Right atrium auricular region (tissue), 2 donors: ENCODE measurements at regions not wholly inside any gene's neighbourhood (a gene's known extent, or its start where the extent isn't known, plus 50 kb on each side); places are given as distances from the start of the nearest gene placed in this dataset.

Experiments used
- DNase-seq: peaks from one replicate; pipeline ENCODE4 v3.0.0-alpha.2; 2019; ENCODE audit warnings: low spot score
- H3K27ac ChIP-seq, 2 donors: fragments of 200-600 bp; sonication (generic); 1 replicate in 1 of 2; 2 replicates in 1 of 2; pipeline ENCODE4 v1.5.1; 2016 to 2019
- H3K27me3 ChIP-seq, 2 donors: fragments of 200-600 bp; sonication (generic); one replicate each; pipeline versions ENCODE4 v1.5.1 to v1.6.0; 2017 to 2019
- H3K36me3 ChIP-seq: fragments of 200-600 bp; sonication (generic); one replicate; pipeline ENCODE4 v1.5.1; 2016
- H3K4me1 ChIP-seq, 2 donors: fragments of 200-600 bp; sonication (generic); one replicate each; pipeline versions ENCODE4 v1.5.1 to v1.6.0; 2017 to 2019
- H3K4me3 ChIP-seq, 2 donors: fragments of 200-600 bp; sonication (generic); 1 replicate in 1 of 2; 2 replicates in 1 of 2; pipeline ENCODE4 v1.5.1; 2017 to 2019; ENCODE audit warnings: mild to moderate bottlenecking in 1 of 2, moderate library complexity in 1 of 2
- H3K9me3 ChIP-seq, 2 donors: fragments of 200-600 bp; sonication (generic); one replicate each; pipeline ENCODE4 v1.5.1; 2019
- TF ChIP-seq, protein P1 (sequence below), 2 donors: fragments of 200-600 bp; sonication (generic); IDR thresholded peaks; one replicate each; pipeline ENCODE4 v1.5.1; 2019; ENCODE audit warnings: antibody characterized with exemption in 2 of 2

DNA sequence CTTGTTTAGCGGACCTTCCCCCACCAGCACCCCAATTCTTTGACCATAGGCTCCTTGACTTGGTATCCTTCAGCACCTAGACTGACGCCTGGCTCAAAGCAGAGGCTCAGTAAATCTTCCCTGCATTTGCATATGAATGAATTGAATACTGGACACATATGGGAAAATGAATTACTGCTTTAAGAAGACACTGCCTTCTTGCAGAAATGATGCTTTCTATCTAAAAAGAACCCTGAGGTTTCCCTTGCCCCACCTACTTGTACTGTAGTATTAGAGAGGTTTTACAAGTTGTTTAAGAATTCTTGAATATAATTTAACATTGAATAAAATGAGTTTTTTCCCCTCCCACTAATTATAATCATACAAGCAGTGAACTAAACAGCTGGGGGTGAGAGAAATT, 190.7 kb downstream of the SAMD5 start:
- no peaks in the 10 kb centered on the region for H3K9me3 ChIP-seq
- H3K4me1 ChIP-seq: no peaks in the 10 kb centered on the region
- no peak overlapping the region for H3K4me3 ChIP-seq
- no peak overlapping the region for H3K27ac ChIP-seq
- no peaks in the 10 kb centered on the region for H3K36me3 ChIP-seq
- H3K27me3 ChIP-seq: no peaks in the 10 kb centered on the region
- TF ChIP-seq, protein P1, sequence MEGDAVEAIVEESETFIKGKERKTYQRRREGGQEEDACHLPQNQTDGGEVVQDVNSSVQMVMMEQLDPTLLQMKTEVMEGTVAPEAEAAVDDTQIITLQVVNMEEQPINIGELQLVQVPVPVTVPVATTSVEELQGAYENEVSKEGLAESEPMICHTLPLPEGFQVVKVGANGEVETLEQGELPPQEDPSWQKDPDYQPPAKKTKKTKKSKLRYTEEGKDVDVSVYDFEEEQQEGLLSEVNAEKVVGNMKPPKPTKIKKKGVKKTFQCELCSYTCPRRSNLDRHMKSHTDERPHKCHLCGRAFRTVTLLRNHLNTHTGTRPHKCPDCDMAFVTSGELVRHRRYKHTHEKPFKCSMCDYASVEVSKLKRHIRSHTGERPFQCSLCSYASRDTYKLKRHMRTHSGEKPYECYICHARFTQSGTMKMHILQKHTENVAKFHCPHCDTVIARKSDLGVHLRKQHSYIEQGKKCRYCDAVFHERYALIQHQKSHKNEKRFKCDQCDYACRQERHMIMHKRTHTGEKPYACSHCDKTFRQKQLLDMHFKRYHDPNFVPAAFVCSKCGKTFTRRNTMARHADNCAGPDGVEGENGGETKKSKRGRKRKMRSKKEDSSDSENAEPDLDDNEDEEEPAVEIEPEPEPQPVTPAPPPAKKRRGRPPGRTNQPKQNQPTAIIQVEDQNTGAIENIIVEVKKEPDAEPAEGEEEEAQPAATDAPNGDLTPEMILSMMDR (IDR thresholded peaks at IDR 0.05): no peak
- no peak for DNase-seq

DNA sequence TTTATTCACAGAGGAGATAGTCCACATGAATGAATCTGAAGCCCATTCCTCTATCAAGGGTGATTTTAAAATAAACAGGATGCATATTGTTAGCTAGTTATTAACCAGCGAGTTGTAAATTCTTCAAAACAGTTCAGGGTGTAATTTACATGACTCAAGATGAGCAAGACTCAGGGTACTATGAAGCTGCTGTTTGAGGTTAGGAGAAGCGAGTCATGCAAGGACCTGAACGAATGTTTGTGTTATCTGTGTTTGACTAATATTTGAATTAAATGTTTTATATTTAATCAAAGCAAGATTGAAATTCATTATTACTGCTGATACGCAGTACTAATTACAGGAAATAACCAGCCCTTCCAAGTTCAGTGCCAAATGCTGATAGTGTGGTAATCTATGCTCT, 191.1 kb downstream of the SAMD5 start:
- H3K27me3 ChIP-seq: no peaks in the 10 kb centered on the region
- no peaks in the 10 kb centered on the region for H3K4me1 ChIP-seq
- no peak overlapping the region for H3K4me3 ChIP-seq
- DNase-seq: no peak
- no peaks in the 10 kb centered on the region for H3K9me3 ChIP-seq
- TF ChIP-seq, protein P1 (IDR thresholded peaks at IDR 0.05): no peak
- no peaks in the 10 kb centered on the region for H3K36me3 ChIP-seq
- no peak overlapping the region for H3K27ac ChIP-seq

DNA sequence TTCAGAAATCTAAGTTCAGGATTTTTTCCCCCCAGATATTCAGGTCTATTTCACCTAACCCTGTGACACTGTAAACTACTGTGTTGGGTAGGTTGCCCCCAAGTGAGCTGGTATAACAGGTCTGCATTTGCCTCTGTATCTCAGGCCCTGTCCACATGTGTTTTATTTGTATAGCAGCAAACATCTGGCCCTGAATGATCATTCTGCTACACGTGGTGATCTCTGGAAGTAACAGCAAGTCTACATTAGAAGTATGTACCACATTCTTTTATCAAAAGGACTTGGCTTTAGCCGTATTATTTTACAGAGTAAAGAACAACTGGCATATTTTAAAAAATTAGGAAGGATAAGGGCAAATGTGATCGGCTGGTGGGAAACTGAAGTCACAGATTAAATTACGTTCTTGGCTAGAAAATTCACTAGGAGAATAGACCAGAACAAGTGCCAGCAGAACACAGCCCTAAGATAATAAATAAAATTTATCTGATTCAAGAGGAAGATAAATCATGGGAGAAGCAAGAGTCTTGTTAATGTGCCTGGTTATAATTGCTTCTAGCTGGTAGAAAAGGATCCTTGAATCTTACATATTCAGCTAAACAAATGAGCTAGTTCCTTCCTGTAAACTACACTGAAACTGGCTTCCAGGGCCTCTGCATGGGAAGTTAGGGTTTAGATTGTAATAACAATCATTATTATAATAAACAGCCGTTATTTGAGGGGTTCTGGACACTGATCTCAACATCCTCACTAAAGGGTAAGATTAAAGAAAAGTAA, 192.1 kb downstream of the SAMD5 start:
- H3K27ac ChIP-seq: no peak overlapping the region
- H3K4me1 ChIP-seq: no peaks in the 10 kb centered on the region
- TF ChIP-seq, protein P1 (IDR thresholded peaks at IDR 0.05): no peak
- H3K36me3 ChIP-seq: no peaks in the 10 kb centered on the region
- DNase-seq: no peak
- H3K9me3 ChIP-seq: no peaks in the 10 kb centered on the region
- H3K4me3 ChIP-seq: no peak overlapping the region
- H3K27me3 ChIP-seq: no peaks in the 10 kb centered on the region

DNA sequence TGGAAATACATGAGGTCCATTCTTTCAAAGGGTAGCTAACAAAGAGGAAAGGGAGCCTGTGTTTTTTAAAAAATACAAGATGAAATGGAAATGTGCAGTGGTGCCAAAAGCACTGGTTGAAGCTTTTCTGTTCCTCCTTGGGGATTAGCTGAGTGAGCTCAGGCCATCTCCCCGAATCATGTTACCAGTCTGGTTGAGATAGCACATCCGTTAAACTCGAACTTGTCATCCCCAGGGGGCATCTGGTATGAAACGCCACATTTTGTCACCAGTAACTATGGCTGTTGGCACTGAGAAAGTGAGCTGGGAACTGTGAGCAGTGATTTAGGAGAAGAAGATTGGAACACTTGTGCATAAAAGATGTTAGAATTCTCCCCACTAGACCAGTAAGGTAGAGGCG, 196.2 kb downstream of the SAMD5 start:
- Histone ChIP-seq H3K27me3 (no peaks in the 10 kb centered on the region), H3K4me1 (no peaks in the 10 kb centered on the region), H3K27ac (no peak overlapping the region), H3K36me3 (no peaks in the 10 kb centered on the region), H3K4me3 (no peak overlapping the region), H3K9me3 (no peaks in the 10 kb centered on the region)
- DNase-seq: no peak
- TF ChIP-seq, protein P1 (IDR thresholded peaks at IDR 0.05): no peak

DNA sequence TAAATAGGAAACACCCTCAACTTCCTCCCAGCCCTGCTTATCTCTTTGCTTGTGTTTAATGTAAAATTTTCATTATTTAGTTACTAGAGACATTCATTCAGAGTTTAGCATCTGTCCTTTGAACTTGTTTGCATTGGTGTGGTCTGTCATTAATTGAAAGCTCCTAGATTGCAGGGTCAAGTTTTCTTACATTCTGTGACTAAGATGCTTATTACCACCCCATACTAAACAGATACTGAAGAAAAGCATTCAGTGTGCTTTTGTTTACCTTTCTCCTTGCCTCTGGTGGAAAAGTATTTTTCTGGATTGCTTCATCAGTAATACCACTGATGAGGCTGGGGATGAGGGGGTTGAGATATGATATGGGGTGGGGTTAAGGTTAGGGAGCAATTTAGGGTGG, 199.0 kb downstream of the SAMD5 start:
- H3K4me3 ChIP-seq: no peak overlapping the region
- H3K4me1 ChIP-seq: no peaks in the 10 kb centered on the region
- H3K36me3 ChIP-seq: no peaks in the 10 kb centered on the region
- DNase-seq: no peak
- H3K27ac ChIP-seq: no peak overlapping the region
- no peaks in the 10 kb centered on the region for H3K27me3 ChIP-seq
- TF ChIP-seq, protein P1 (IDR thresholded peaks at IDR 0.05): no peak
- H3K9me3 ChIP-seq: no peaks in the 10 kb centered on the region

DNA sequence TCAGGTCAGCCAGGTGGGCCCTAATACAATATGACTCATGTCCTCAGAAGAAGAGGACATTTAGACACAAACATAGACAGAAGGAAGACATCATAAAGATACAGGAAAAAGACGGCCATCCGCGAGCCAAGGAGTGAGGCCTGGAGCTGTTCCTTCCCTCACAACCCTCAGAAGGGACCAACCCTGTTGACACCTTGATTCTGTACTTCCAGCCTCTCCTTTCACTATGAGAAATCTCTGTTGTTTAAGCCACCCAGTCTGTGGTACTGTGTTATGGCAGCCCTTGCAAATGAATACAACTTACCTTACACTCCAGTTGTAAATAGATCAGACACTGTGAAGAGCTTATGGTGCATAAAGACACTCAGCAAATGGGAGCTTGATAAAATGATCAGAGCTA, 199.7 kb downstream of the SAMD5 start:
- TF ChIP-seq, protein P1 (IDR thresholded peaks at IDR 0.05): no peak
- Histone ChIP-seq H3K9me3 (no peaks in the 10 kb centered on the region), H3K4me1 (no peaks in the 10 kb centered on the region), H3K27ac (no peak overlapping the region), H3K36me3 (no peaks in the 10 kb centered on the region), H3K4me3 (no peak overlapping the region), H3K27me3 (no peaks in the 10 kb centered on the region)
- DNase-seq: no peak
